SU-DHL-6 (cell line): ENCODE measurements at regions not wholly inside any gene's neighbourhood (a gene's known extent, or its start where the extent isn't known, plus 50 kb on each side); places are given as distances from the start of the nearest gene placed in this dataset.

ENCODE experiments used
- EZH2phosphoT487 ChIP-seq: fragments of 200-600 bp; sonication (generic), shearing (Covaris generic); conservative IDR thresholded peaks from 2 replicates; pipeline ENCODE4 v1.6.1; 2018; ENCODE audit warnings: mild to moderate bottlenecking, antibody characterized with exemption, low read length, moderate library complexity, mixed read lengths
- TF ChIP-seq, protein P1 (sequence below): fragments of 200-600 bp; sonication (generic); IDR thresholded peaks from one replicate; pipeline ENCODE4 v1.5.1; 2017; ENCODE audit warnings: antibody characterized with exemption, mild to moderate bottlenecking, low read length, moderate library complexity; ENCODE audit not compliant: insufficient read depth, poor library complexity, severe bottlenecking

DNA sequence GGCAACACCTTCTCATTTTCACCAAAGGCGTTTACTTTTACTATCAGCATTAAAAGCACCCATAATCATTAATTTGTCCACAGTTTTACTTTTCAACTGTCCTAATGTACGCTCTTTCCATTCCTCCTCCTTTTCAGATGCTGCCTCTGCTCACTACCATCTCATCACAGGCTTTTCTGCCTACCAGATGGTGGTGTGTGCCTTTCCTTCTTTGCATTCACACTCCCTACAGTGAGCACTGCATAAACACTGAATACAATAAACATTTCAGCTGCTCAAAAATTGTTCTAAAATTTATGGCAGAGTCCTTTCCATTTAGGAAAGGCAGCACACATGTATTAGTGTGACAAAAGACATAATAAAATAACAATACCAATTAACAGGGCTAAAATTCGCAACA lies 435.7 kb downstream of the GXYLT1 start:
- TF ChIP-seq, protein P1, sequence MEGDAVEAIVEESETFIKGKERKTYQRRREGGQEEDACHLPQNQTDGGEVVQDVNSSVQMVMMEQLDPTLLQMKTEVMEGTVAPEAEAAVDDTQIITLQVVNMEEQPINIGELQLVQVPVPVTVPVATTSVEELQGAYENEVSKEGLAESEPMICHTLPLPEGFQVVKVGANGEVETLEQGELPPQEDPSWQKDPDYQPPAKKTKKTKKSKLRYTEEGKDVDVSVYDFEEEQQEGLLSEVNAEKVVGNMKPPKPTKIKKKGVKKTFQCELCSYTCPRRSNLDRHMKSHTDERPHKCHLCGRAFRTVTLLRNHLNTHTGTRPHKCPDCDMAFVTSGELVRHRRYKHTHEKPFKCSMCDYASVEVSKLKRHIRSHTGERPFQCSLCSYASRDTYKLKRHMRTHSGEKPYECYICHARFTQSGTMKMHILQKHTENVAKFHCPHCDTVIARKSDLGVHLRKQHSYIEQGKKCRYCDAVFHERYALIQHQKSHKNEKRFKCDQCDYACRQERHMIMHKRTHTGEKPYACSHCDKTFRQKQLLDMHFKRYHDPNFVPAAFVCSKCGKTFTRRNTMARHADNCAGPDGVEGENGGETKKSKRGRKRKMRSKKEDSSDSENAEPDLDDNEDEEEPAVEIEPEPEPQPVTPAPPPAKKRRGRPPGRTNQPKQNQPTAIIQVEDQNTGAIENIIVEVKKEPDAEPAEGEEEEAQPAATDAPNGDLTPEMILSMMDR, result no peak
- no peak for TF ChIP-seq EZH2phosphoT487
